ENCODE measurements at regions not wholly inside any gene's neighbourhood (a gene's known extent, or its start where the extent isn't known, plus 50 kb on each side); places are given as distances from the start of the nearest gene placed in this dataset.

DNA sequence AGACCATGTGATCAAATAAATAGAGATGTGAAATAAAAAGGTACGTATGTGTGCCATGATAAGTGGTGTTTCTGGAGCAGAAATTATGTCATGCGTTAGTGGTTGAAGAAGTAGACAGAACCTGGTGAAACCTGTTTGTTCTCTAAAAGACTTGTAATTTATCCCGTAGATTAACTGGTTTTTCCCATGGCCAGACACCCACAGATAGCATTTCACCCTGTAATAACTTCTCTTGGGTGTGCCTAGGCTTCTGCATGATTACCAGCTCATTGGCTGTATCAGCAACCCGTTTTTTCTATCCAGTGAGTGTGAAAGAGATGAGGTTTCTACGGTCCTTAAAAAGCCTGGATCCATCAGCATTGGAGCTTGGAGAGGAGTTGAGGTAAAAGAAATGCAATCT, 471.3 kb downstream of the NPIPA7 start:
- Histone ChIP-seq H3K4me2 (ENCODE audit: unreplicated experiment) (no peak overlapping the region), H3K36me3 (ENCODE audit: low read depth) (no peaks in the 10 kb centered on the region), H3K9me2 (ENCODE audit: insufficient read depth) (no peaks in the 10 kb centered on the region), H3K27me3 (replicated peaks; ENCODE audit: insufficient read depth) (no peaks in the 10 kb centered on the region; the same call in 1 of the 2 replicates), H3K9me3 (ENCODE audit: low read depth) (no peaks in the 10 kb centered on the region), H3K9ac (no peak overlapping the region), H2AFZ (no peak overlapping the region), H3F3A (ENCODE audit: insufficient read depth) (no peaks in the 10 kb centered on the region), H3K27ac (no peak overlapping the region), H4K20me1 (ENCODE audit: insufficient read depth) (no peaks in the 10 kb centered on the region), H3K4me1 (ENCODE audit: insufficient read depth) (no peaks in the 10 kb centered on the region), H3K4me3 (no peak overlapping the region), H3K79me2 (ENCODE audit: insufficient read depth) (no peaks in the 10 kb centered on the region)
- no peak for DNase-seq
- 19 to 23% methylated on average over 5 of the region's 5 CpGs for WGBS, 2 experiments (ENCODE audit: low coverage in 1 of 2, low lambda C conversion rate in 2 of 2, missing lambda C conversion rate in 2 of 2)
- no peak for TF ChIP-seq EZH2phosphoT487 (IDR thresholded peaks at IDR 0.05; ENCODE audit: insufficient read depth, low read depth)
- no peak for TF ChIP-seq EZH2 (IDR thresholded peaks at IDR 0.05; ENCODE audit: insufficient read depth, poor library complexity, severe bottlenecking)
- in situ Hi-C loops (cut with MboI), result loop anchor here (25.0 kb wide), 1 partner anchor 612 kb away; the partner anchor contains the start of gene XYLT1

DNA sequence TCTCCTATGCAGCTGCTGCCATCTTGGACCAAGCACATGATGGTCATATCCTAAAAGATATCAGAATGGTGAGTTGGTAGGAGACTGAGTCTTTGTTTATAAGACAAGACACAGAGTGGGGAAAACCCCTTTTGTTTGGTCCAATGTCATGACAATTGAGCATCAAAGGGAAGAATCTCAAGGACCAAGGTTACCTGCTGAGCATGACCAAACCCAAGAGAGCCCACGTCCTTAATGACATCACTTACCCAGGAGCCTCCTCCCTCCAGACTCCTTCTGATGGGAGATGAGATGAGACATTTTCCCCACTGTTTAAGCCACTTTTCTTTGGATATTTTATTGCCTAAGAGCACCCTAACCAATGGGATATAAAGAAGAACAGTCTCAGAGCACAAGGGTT, 478.1 kb downstream of the NPIPA7 start:
- Histone ChIP-seq H3K27ac (no peak overlapping the region), H3K9ac (no peak overlapping the region), H3F3A (ENCODE audit: insufficient read depth) (no peaks in the 10 kb centered on the region), H3K4me1 (ENCODE audit: insufficient read depth) (no peaks in the 10 kb centered on the region), H3K79me2 (ENCODE audit: insufficient read depth) (no peaks in the 10 kb centered on the region), H4K20me1 (ENCODE audit: insufficient read depth) (no peaks in the 10 kb centered on the region), H3K36me3 (ENCODE audit: low read depth) (no peaks in the 10 kb centered on the region), H3K4me3 (no peak overlapping the region), H3K9me2 (ENCODE audit: insufficient read depth) (no peaks in the 10 kb centered on the region), H3K4me2 (ENCODE audit: unreplicated experiment) (no peak overlapping the region), H3K27me3 (replicated peaks; ENCODE audit: insufficient read depth) (no peaks in the 10 kb centered on the region; the same call in 1 of the 2 replicates), H3K9me3 (ENCODE audit: low read depth) (no peaks in the 10 kb centered on the region), H2AFZ (no peak overlapping the region)
- 0 to 17% methylated on average over 1 of the region's 1 CpG for WGBS, 2 experiments (ENCODE audit: low coverage in 1 of 2, low lambda C conversion rate in 2 of 2, missing lambda C conversion rate in 2 of 2)
- TF ChIP-seq EZH2phosphoT487 (IDR thresholded peaks at IDR 0.05; ENCODE audit: insufficient read depth, low read depth) (no peak), EZH2 (IDR thresholded peaks at IDR 0.05; ENCODE audit: insufficient read depth, poor library complexity, severe bottlenecking) (no peak)
- DNase-seq, result no peak
- in situ Hi-C loops (cut with MboI), result loop anchor here (25.0 kb wide), 1 partner anchor 605 kb away; the partner anchor contains the start of gene XYLT1

DNA sequence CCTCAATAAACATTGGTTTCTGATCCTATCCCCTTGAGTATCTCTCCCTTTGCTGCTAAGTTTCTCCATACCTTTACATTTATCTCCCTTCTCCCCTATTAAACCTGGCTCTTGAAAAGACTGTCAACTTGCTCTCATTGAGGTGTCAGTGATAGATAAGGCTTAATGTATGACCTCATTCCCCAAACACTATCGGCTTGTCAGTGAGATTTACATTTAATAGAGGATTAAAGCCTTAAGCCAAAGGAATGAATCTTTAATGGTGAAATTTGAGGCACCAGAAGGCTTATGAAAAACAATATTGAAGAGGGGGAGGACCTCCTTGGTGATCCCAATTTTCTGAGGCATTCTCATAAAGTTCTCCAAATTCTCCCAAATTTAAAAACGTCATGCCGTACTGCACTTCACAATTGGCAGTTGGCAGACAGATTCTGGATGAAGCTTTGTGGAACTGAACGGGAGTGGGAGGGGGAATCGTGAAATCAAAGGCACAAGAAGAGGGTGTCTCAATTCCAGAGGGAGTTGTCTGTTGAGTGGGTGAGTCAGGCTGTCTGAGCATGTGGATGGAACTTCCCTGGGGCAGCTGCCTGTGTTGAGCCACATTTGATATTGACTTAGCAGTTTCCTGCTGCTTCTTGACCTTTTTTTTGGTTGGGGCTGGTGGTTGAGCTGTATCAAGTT, 478.8 kb downstream of the NPIPA7 start:
- Histone ChIP-seq H3F3A (ENCODE audit: insufficient read depth) (no peaks in the 10 kb centered on the region), H3K9me3 (ENCODE audit: low read depth) (no peaks in the 10 kb centered on the region), H3K79me2 (ENCODE audit: insufficient read depth) (no peaks in the 10 kb centered on the region), H3K27ac (no peak overlapping the region), H3K4me3 (no peak overlapping the region), H3K4me2 (ENCODE audit: unreplicated experiment) (no peak overlapping the region), H2AFZ (no peak overlapping the region), H4K20me1 (ENCODE audit: insufficient read depth) (no peaks in the 10 kb centered on the region), H3K27me3 (replicated peaks; ENCODE audit: insufficient read depth) (no peaks in the 10 kb centered on the region; the same call in 1 of the 2 replicates), H3K9me2 (ENCODE audit: insufficient read depth) (no peaks in the 10 kb centered on the region), H3K36me3 (ENCODE audit: low read depth) (no peaks in the 10 kb centered on the region), H3K9ac (no peak overlapping the region), H3K4me1 (ENCODE audit: insufficient read depth) (no peaks in the 10 kb centered on the region)
- in situ Hi-C loops (cut with MboI), result loop anchor here (25.0 kb wide), 1 partner anchor 605 kb away; the partner anchor contains the start of gene XYLT1
- TF ChIP-seq EZH2 (IDR thresholded peaks at IDR 0.05; ENCODE audit: insufficient read depth, poor library complexity, severe bottlenecking), result no peak
- TF ChIP-seq EZH2phosphoT487 (IDR thresholded peaks at IDR 0.05; ENCODE audit: insufficient read depth, low read depth), result no peak
- DNase-seq, result peak; percentile 28
- WGBS, 2 experiments (ENCODE audit: low coverage in 1 of 2, low lambda C conversion rate in 2 of 2, missing lambda C conversion rate in 2 of 2), result 1 to 2% methylated on average over 5 of the region's 5 CpGs

DNA sequence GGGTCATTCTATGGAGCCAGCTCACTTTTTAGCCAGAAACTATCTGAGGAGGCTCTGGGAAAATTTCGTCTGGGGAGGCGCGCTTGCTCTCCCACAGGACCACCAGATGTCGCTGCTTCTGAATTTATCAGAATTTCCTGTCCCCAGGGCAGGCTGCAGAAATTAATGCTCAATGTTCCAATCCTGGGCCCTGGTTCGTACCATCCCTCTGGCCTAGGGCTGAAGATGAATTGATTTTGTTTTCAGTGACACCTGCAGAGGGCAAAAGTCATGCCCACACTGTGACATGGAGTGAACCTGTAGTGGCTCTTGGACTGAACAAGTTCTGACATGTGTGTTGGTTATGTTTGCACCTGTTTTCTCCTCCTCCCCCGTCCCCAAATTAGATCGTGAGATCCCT, 482.6 kb downstream of the NPIPA7 start:
- Histone ChIP-seq H3K36me3 (ENCODE audit: low read depth) (no peaks in the 10 kb centered on the region), H3K27me3 (replicated peaks; ENCODE audit: insufficient read depth) (no peaks in the 10 kb centered on the region; the same call in 1 of the 2 replicates), H3F3A (ENCODE audit: insufficient read depth) (no peaks in the 10 kb centered on the region), H3K9ac (no peak overlapping the region), H3K4me3 (no peak overlapping the region), H3K9me3 (ENCODE audit: low read depth) (no peaks in the 10 kb centered on the region), H3K4me2 (ENCODE audit: unreplicated experiment) (no peak overlapping the region), H2AFZ (no peak overlapping the region), H4K20me1 (ENCODE audit: insufficient read depth) (no peaks in the 10 kb centered on the region), H3K27ac (no peak overlapping the region), H3K4me1 (ENCODE audit: insufficient read depth) (no peaks in the 10 kb centered on the region), H3K79me2 (ENCODE audit: insufficient read depth) (no peaks in the 10 kb centered on the region), H3K9me2 (ENCODE audit: insufficient read depth) (no peaks in the 10 kb centered on the region)
- TF ChIP-seq EZH2 (IDR thresholded peaks at IDR 0.05; ENCODE audit: insufficient read depth, poor library complexity, severe bottlenecking) (no peak), EZH2phosphoT487 (IDR thresholded peaks at IDR 0.05; ENCODE audit: insufficient read depth, low read depth) (no peak)
- WGBS, 2 experiments (ENCODE audit: low coverage in 1 of 2, low lambda C conversion rate in 2 of 2, missing lambda C conversion rate in 2 of 2), result 15 to 18% methylated on average over 7 of the region's 7 CpGs
- in situ Hi-C loops (cut with MboI), result loop anchor here (25.0 kb wide), 1 partner anchor 601 kb away; the partner anchor contains the start of gene XYLT1
- peak; percentile 75 for DNase-seq
